Tibial artery (tissue), 4 donors: ENCODE measurements at regions not wholly inside any gene's neighbourhood (a gene's known extent, or its start where the extent isn't known, plus 50 kb on each side); places are given as distances from the start of the nearest gene placed in this dataset.

Experiments used
- DNase-seq, 2 donors: peaks; one replicate each; pipeline ENCODE4 v3.0.0-alpha.2; 2019
- H3K27ac ChIP-seq, 2 donors: fragments of 200-600 bp; sonication (generic) in 1 of 2; 1 replicate in 1 of 2; 2 replicates in 1 of 2; pipeline ENCODE4 v1.5.1; 2018 to 2019; ENCODE audit warnings: mild to moderate bottlenecking in 1 of 2
- H3K27me3 ChIP-seq, 2 donors: fragments of 200-600 bp; sonication (generic) in 1 of 2; one replicate each; pipeline versions ENCODE4 v1.5.1 to v1.6.0; 2016 to 2019
- H3K36me3 ChIP-seq, 3 donors: fragments of 200-600 bp; sonication (generic) in 2 of 3; one replicate each; pipeline ENCODE4 v1.5.1; 2016 to 2019; ENCODE audit warnings: mild to moderate bottlenecking in 2 of 3
- H3K4me1 ChIP-seq, 4 donors: fragments of 200-600 bp; sonication (generic) in 2 of 4; 1 replicate in 3 of 4; 2 replicates in 1 of 4; pipeline ENCODE4 v1.5.1; 2016 to 2019
- H3K4me3 ChIP-seq, 2 donors: fragments of 200-600 bp; sonication (generic) in 1 of 2; 1 replicate in 1 of 2; 2 replicates in 1 of 2; pipeline ENCODE4 v1.5.1; 2018 to 2019; ENCODE audit warnings: mild to moderate bottlenecking in 2 of 2
- H3K9me3 ChIP-seq, 3 donors: fragments of 200-600 bp; sonication (generic) in 1 of 3; one replicate each; pipeline ENCODE4 v1.5.1; 2016 to 2019
- CTCF ChIP-seq, 2 experiments: fragments of 200-600 bp in 1 of 2; fragments of 450-650 bp in 1 of 2; IDR thresholded peaks; one replicate each; pipeline ENCODE4 v1.5.1; 2017 to 2019; ENCODE audit warnings: antibody characterized with exemption in 2 of 2, mild to moderate bottlenecking in 1 of 2, moderate library complexity in 1 of 2
- intact Hi-C: fragments of 100-400 bp; cut with DNase I; formaldehyde crosslinking; loops from one replicate; pipeline ENCODE4 v1.15.0; 2023; ENCODE audit warnings: low total_unique reads

- Histone ChIP-seq H3K27me3 (no peaks in the 10 kb centered on the region), H3K27ac (no peak overlapping the region), H3K36me3 (no peaks in the 10 kb centered on the region), H3K4me3 (no peak overlapping the region), H3K9me3 (no peaks in the 10 kb centered on the region), H3K4me1 (peaks cover 0 to 23% (median 8%) of the 10 kb centered on the region in 4 donors)
- TF ChIP-seq CTCF (IDR thresholded peaks at IDR 0.05): no peak
- intact Hi-C loops: no loop called here
- no peak for DNase-seq
Observed at GRCh38 chr18:25470062-25470461, 118.1 kb upstream of the ZNF521 start.

GRCh38 chr18:25469489-25469888 lies 117.5 kb upstream of the ZNF521 start:
- no peak overlapping the region for H3K4me3 ChIP-seq
- no peak overlapping the region for H3K27ac ChIP-seq
- no peaks in the 10 kb centered on the region for H3K36me3 ChIP-seq
- no peak for TF ChIP-seq CTCF (IDR thresholded peaks at IDR 0.05)
- H3K9me3 ChIP-seq: no peaks in the 10 kb centered on the region
- no peaks in the 10 kb centered on the region for H3K27me3 ChIP-seq
- intact Hi-C loops: no loop called here
- H3K4me1 ChIP-seq: peaks cover 0 to 23% (median 8%) of the 10 kb centered on the region in 4 donors
- DNase-seq: no peak

GRCh38 chr18:25467226-25467987 lies 115.4 kb upstream of the ZNF521 start:
- Histone ChIP-seq H3K27me3 (no peaks in the 10 kb centered on the region), H3K9me3 (no peaks in the 10 kb centered on the region), H3K27ac (peak overlapping the region in 1 of 2 donors; percentile 48), H3K4me3 (no peak overlapping the region), H3K4me1 (peaks cover 0 to 23% (median 8%) of the 10 kb centered on the region in 4 donors), H3K36me3 (no peaks in the 10 kb centered on the region)
- intact Hi-C loops: no loop called here
- TF ChIP-seq CTCF (IDR thresholded peaks at IDR 0.05): no peak
- peak; percentile 31 to 67 for DNase-seq

- intact Hi-C loops: no loop called here
- no peaks in the 10 kb centered on the region for H3K27me3 ChIP-seq
- H3K4me3 ChIP-seq: no peak overlapping the region
- no peak for TF ChIP-seq CTCF (IDR thresholded peaks at IDR 0.05)
- no peak overlapping the region for H3K27ac ChIP-seq
- no peaks in the 10 kb centered on the region for H3K9me3 ChIP-seq
- peaks cover 0 to 29% (median 11%) of the 10 kb centered on the region in 4 donors for H3K4me1 ChIP-seq
- H3K36me3 ChIP-seq: no peaks in the 10 kb centered on the region
- DNase-seq: no peak
Observed at GRCh38 chr18:25465152-25465732, 113.3 kb upstream of the ZNF521 start.

- no peaks in the 10 kb centered on the region for H3K27me3 ChIP-seq
- no peak overlapping the region for H3K27ac ChIP-seq
- peaks cover 0 to 38% (median 15%) of the 10 kb centered on the region in 4 donors for H3K4me1 ChIP-seq
- H3K36me3 ChIP-seq: no peaks in the 10 kb centered on the region
- intact Hi-C loops: no loop called here
- H3K4me3 ChIP-seq: no peak overlapping the region
- TF ChIP-seq CTCF (IDR thresholded peaks at IDR 0.05): no peak
- no peaks in the 10 kb centered on the region for H3K9me3 ChIP-seq
- no peak for DNase-seq
Observed at GRCh38 chr18:25464227-25464626, 112.3 kb upstream of the ZNF521 start.
